ENCODE measurements at regions not wholly inside any gene's neighbourhood (a gene's known extent, or its start where the extent isn't known, plus 50 kb on each side); places are given as distances from the start of the nearest gene placed in this dataset.
"Not testable (repeated sequence)": the region's sequence is repeated elsewhere in the genome, so short reads cannot be mapped to it uniquely, and the experiment has no call there.

DNA sequence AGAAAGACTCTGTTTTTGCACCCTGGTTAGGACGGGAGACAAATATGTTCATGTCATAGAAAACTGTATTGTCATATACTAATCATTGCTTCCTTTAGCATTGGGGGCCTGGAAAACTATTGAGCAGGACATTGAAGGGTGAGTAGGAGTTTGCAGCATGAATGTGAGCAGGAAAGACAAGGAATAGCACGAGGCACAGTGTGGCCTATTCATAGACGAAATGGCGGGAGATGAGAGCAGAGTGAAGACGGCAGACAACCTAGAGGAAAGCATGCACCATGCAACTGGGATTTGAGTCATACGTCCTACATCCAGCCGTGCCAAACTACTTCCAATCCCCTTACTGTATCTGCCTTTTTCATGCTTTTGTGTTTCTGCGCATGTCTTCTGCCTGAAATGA, 508.1 kb downstream of the NTRK3 start:
- no peak overlapping the region for H3K4me3 ChIP-seq (ENCODE audit: low read length)
- H3K27me3 ChIP-seq (replicated peaks; ENCODE audit: control insufficient read depth, insufficient read depth, low read length), result peaks cover 5% of the 10 kb centered on the region
- no peak for DNase-seq (ENCODE audit: low read depth)
- H3K36me3 ChIP-seq (ENCODE audit: control insufficient read depth, insufficient read depth, low read length, severe bottlenecking), result no peaks in the 10 kb centered on the region
- H3K4me1 ChIP-seq (ENCODE audit: control insufficient read depth, insufficient read depth, low read length), result peaks cover 13% of the 10 kb centered on the region
- H3K9ac ChIP-seq (ENCODE audit: low read length), result no peak overlapping the region
- no peaks in the 10 kb centered on the region for H3K9me3 ChIP-seq (ENCODE audit: control insufficient read depth, low read length)

DNA sequence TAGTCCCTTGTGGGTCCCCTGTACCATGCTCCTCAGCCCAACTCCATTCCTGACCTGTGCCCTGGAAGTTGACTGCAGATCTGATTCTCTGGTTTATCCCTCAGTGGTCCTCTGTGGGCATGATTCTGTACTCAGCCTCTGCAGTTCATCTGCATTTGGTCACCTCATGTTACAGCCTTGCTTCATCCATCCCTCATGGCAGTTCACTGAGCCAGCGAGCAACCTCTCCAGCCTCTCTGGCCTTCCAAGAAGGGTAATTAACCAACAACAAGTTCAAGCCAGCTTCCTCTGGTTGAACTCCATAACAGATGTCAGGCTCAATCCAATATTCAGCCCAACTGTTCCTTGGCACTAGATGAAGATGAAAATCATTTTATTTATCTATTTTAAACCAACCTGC, 509.5 kb downstream of the NTRK3 start:
- Histone ChIP-seq H3K9ac (ENCODE audit: low read length) (no peak overlapping the region), H3K9me3 (ENCODE audit: control insufficient read depth, low read length) (no peaks in the 10 kb centered on the region), H3K4me1 (ENCODE audit: control insufficient read depth, insufficient read depth, low read length) (peaks cover 8% of the 10 kb centered on the region), H3K4me3 (ENCODE audit: low read length) (no peak overlapping the region), H3K27me3 (replicated peaks; ENCODE audit: control insufficient read depth, insufficient read depth, low read length) (peaks cover 5% of the 10 kb centered on the region), H3K36me3 (ENCODE audit: control insufficient read depth, insufficient read depth, low read length, severe bottlenecking) (no peaks in the 10 kb centered on the region)
- DNase-seq (ENCODE audit: low read depth), result no peak

DNA sequence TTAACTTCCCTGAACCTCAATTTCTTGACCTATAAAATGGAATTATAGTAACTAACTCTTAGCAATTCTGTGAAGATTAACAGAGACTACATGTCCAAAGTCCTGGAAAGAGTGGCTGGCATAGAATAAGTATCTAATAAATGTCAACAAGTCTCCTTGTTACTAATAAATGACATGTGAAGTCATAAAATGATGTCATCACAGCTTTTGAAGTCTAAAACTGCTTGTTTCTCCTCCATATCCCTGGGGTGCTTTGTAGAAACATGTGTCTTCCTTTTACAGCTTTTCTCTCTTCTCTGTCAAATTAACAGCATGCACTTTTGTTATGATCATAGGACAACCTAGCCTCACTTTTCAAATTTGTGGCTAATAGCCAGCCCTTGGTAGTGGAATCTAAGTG, 510.2 kb downstream of the NTRK3 start:
- no peak overlapping the region for H3K4me3 ChIP-seq (ENCODE audit: low read length)
- H3K36me3 ChIP-seq (ENCODE audit: control insufficient read depth, insufficient read depth, low read length, severe bottlenecking), result no peaks in the 10 kb centered on the region
- H3K4me1 ChIP-seq (ENCODE audit: control insufficient read depth, insufficient read depth, low read length), result peaks cover 8% of the 10 kb centered on the region

DNA sequence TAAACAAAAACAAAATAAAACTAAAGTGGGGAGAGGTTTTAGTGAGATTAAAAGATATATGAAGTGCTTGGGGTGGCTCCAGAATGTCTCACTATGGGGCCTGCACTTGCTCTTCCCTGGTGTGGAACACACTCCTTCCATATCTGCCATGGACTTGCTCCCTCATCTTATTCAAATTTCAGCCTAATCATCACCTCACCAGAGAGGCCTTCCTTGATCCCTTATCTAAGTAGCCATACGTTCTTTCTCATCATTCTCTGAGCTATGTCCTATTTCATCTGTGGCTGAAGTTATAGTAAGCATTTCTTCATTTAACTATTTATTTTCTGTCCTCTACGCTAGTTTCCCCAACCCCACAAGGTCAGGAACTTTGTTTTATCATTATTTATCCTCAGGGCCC, 511.7 kb downstream of the NTRK3 start:
- no peak for DNase-seq (ENCODE audit: low read depth)
- Histone ChIP-seq H3K27me3 (replicated peaks; ENCODE audit: control insufficient read depth, insufficient read depth, low read length) (peaks cover 5% of the 10 kb centered on the region), H3K9me3 (ENCODE audit: control insufficient read depth, low read length) (no peaks in the 10 kb centered on the region), H3K4me1 (ENCODE audit: control insufficient read depth, insufficient read depth, low read length) (peaks cover 8% of the 10 kb centered on the region), H3K4me3 (ENCODE audit: low read length) (no peak overlapping the region), H3K36me3 (ENCODE audit: control insufficient read depth, insufficient read depth, low read length, severe bottlenecking) (no peaks in the 10 kb centered on the region), H3K9ac (ENCODE audit: low read length) (no peak overlapping the region)

More for the DNA sequence above, 510.2 kb downstream of the NTRK3 start:
- no peak for DNase-seq (ENCODE audit: low read depth)
- Histone ChIP-seq H3K9ac (ENCODE audit: low read length) (no peak overlapping the region), H3K9me3 (ENCODE audit: control insufficient read depth, low read length) (no peaks in the 10 kb centered on the region), H3K27me3 (replicated peaks; ENCODE audit: control insufficient read depth, insufficient read depth, low read length) (peaks cover 5% of the 10 kb centered on the region)

DNA sequence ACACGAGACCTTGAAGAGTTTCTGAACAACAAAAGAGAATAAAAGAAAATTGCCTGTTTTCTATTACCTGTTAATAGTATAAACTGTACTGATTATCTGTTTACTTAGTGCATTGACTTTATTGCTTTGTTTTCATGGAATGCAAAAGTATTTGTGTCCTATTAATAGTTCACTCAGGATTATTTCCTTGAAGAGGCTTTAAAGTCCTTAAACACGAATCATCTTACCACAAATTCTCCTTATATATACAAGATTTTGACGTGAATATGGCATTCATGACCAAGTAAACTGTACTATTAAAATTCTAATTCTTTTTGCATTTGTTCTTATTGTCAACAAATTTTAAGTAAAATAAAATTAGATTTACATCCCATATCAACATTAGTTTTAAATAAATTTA, 513.0 kb downstream of the NTRK3 start:
- no peak overlapping the region for H3K9ac ChIP-seq (ENCODE audit: low read length)
- H3K36me3 ChIP-seq (ENCODE audit: control insufficient read depth, insufficient read depth, low read length, severe bottlenecking), result no peaks in the 10 kb centered on the region
- DNase-seq (ENCODE audit: low read depth), result peak; percentile 40

DNA sequence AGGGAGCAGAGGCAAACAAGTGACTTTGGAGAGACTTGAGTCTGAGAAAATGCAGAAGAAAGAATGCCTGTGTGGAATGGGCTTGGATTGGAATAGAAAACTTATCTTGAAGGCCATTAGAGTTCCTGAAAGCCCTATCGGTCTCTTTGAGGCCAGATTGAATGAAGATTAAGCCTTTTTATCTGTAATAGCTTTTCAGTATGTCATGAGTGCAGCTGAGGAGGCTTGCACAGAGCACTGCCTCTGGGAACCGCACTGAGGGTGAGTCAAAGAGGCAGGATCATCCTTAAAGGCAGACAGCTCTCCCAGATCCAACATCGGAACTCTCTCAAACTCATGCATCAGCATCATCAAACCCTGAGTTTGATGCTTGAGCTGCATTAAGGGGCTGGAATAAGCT, 515.2 kb downstream of the NTRK3 start:
- DNase-seq (ENCODE audit: low read depth), result no peak
- Histone ChIP-seq H3K36me3 (ENCODE audit: control insufficient read depth, insufficient read depth, low read length, severe bottlenecking) (no peaks in the 10 kb centered on the region), H3K9ac (ENCODE audit: low read length) (no peak overlapping the region), H3K4me3 (ENCODE audit: low read length) (no peak overlapping the region), H3K27me3 (replicated peaks; ENCODE audit: control insufficient read depth, insufficient read depth, low read length) (peaks cover 18% of the 10 kb centered on the region), H3K9me3 (ENCODE audit: control insufficient read depth, low read length) (no peaks in the 10 kb centered on the region), H3K4me1 (ENCODE audit: control insufficient read depth, insufficient read depth, low read length) (peaks cover 8% of the 10 kb centered on the region)

More for the DNA sequence above, 513.0 kb downstream of the NTRK3 start:
- H3K4me1 ChIP-seq (ENCODE audit: control insufficient read depth, insufficient read depth, low read length), result peaks cover 8% of the 10 kb centered on the region
- peaks cover 12% of the 10 kb centered on the region for H3K27me3 ChIP-seq (replicated peaks; ENCODE audit: control insufficient read depth, insufficient read depth, low read length)
- no peaks in the 10 kb centered on the region for H3K9me3 ChIP-seq (ENCODE audit: control insufficient read depth, low read length)
- no peak overlapping the region for H3K4me3 ChIP-seq (ENCODE audit: low read length)

DNA sequence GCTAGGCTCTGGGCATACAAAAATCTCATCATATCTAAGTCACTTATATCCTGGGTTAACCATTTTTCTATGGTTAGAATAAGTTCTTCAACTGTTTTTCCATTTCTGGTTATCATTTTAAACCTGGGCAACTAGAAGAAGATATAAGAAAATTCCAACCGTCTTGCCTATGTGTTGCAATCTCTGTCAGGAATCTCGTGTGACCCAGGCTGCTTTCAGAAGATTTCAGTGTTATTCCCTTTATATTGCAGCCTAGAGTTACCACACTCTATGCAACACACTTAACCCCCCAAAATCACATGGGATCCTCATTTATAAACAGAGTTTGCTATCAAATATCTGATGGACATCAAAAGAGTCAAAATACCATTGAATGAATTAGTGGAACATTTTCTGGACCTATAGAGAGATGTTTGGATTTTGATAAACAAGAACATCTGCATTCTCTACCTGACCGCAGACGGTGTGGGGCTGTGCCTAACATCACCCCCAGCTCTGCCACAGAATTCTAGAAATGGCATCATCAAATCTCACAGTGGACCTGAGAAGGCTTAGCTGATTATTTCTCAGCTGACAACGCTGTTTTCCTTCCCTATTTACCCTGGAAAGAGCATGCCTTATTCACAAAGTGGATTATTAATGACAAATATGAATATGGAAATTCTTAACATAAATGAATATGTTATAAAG, 515.7 kb downstream of the NTRK3 start:
- H3K4me1 ChIP-seq (ENCODE audit: control insufficient read depth, insufficient read depth, low read length), result peaks cover 8% of the 10 kb centered on the region
- no peaks in the 10 kb centered on the region for H3K9me3 ChIP-seq (ENCODE audit: control insufficient read depth, low read length)
- H3K36me3 ChIP-seq (ENCODE audit: control insufficient read depth, insufficient read depth, low read length, severe bottlenecking), result no peaks in the 10 kb centered on the region
- peaks cover 13% of the 10 kb centered on the region for H3K27me3 ChIP-seq (replicated peaks; ENCODE audit: control insufficient read depth, insufficient read depth, low read length)
- no peak overlapping the region for H3K4me3 ChIP-seq (ENCODE audit: low read length)
- no peak overlapping the region for H3K9ac ChIP-seq (ENCODE audit: low read length)
- no peak for DNase-seq (ENCODE audit: low read depth)

GRCh38 chr15:87739866-87740265, 516.7 kb downstream of the NTRK3 start:
- H3K36me3 ChIP-seq (ENCODE audit: control insufficient read depth, insufficient read depth, low read length, severe bottlenecking), result no peaks in the 10 kb centered on the region
- H3K9me3 ChIP-seq (ENCODE audit: control insufficient read depth, low read length), result no peaks in the 10 kb centered on the region
- no peak overlapping the region for H3K9ac ChIP-seq (ENCODE audit: low read length)
- H3K4me1 ChIP-seq (ENCODE audit: control insufficient read depth, insufficient read depth, low read length), result peaks cover 8% of the 10 kb centered on the region
- no peak overlapping the region for H3K4me3 ChIP-seq (ENCODE audit: low read length)
- DNase-seq (ENCODE audit: low read depth), result no peak
- H3K27me3 ChIP-seq (replicated peaks; ENCODE audit: control insufficient read depth, insufficient read depth, low read length), result peaks cover 16% of the 10 kb centered on the region

GRCh38 chr15:87739081-87739480, 517.5 kb downstream of the NTRK3 start:
- Histone ChIP-seq H3K36me3 (ENCODE audit: control insufficient read depth, insufficient read depth, low read length, severe bottlenecking) (no peaks in the 10 kb centered on the region), H3K4me1 (ENCODE audit: control insufficient read depth, insufficient read depth, low read length) (peaks cover 8% of the 10 kb centered on the region), H3K27me3 (replicated peaks; ENCODE audit: control insufficient read depth, insufficient read depth, low read length) (peaks cover 21% of the 10 kb centered on the region), H3K9me3 (ENCODE audit: control insufficient read depth, low read length) (no peaks in the 10 kb centered on the region), H3K9ac (ENCODE audit: low read length) (no peak overlapping the region), H3K4me3 (ENCODE audit: low read length) (no peak overlapping the region)
- DNase-seq (ENCODE audit: low read depth), result no peak

DNA sequence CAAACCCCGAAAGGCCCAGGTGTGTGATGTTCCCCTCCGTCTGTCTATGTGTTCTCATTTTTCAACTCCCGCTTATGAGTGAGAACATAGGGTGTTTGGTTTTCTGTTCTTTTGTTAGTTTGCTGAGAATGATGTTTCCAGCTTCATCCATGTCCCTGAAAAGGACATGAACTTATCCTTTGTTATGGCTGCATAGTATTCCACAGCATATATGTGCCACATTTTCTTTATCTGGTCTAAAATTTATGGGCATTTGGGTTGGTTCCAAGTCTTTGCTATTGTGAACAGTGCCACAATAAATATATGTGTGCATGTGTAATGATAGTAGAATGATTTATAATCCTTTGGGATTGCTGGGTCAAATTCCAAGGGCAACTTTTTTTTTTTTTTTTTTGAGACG, 519.1 kb downstream of the NTRK3 start:
- H3K4me3 ChIP-seq (ENCODE audit: low read length); H3K36me3 ChIP-seq (ENCODE audit: control insufficient read depth, insufficient read depth, low read length, severe bottlenecking); DNase-seq (ENCODE audit: low read depth); H3K9me3 ChIP-seq (ENCODE audit: control insufficient read depth, low read length); H3K4me1 ChIP-seq (ENCODE audit: control insufficient read depth, insufficient read depth, low read length); H3K9ac ChIP-seq (ENCODE audit: low read length): not testable (repeated sequence)
- peaks cover 27% of the 10 kb centered on the region for H3K27me3 ChIP-seq (replicated peaks; ENCODE audit: control insufficient read depth, insufficient read depth, low read length)

GRCh38 chr15:87736891-87737389, 519.6 kb downstream of the NTRK3 start:
- H3K36me3 ChIP-seq (ENCODE audit: control insufficient read depth, insufficient read depth, low read length, severe bottlenecking), result no peaks in the 10 kb centered on the region
- DNase-seq (ENCODE audit: low read depth), result no peak
- H3K4me3 ChIP-seq (ENCODE audit: low read length), result no peak overlapping the region
- H3K27me3 ChIP-seq (replicated peaks; ENCODE audit: control insufficient read depth, insufficient read depth, low read length), result peaks cover 27% of the 10 kb centered on the region
- H3K9ac ChIP-seq (ENCODE audit: low read length), result no peak overlapping the region
- no peaks in the 10 kb centered on the region for H3K4me1 ChIP-seq (ENCODE audit: control insufficient read depth, insufficient read depth, low read length)
- no peaks in the 10 kb centered on the region for H3K9me3 ChIP-seq (ENCODE audit: control insufficient read depth, low read length)

- no peak overlapping the region for H3K9ac ChIP-seq (ENCODE audit: low read length)
- no peaks in the 10 kb centered on the region for H3K36me3 ChIP-seq (ENCODE audit: control insufficient read depth, insufficient read depth, low read length, severe bottlenecking)
- peaks cover 27% of the 10 kb centered on the region for H3K27me3 ChIP-seq (replicated peaks; ENCODE audit: control insufficient read depth, insufficient read depth, low read length)
- no peaks in the 10 kb centered on the region for H3K4me1 ChIP-seq (ENCODE audit: control insufficient read depth, insufficient read depth, low read length)
- no peaks in the 10 kb centered on the region for H3K9me3 ChIP-seq (ENCODE audit: control insufficient read depth, low read length)
- peak; percentile 28 for DNase-seq (ENCODE audit: low read depth)
- H3K4me3 ChIP-seq (ENCODE audit: low read length), result no peak overlapping the region
Measured at GRCh38 chr15:87736401-87736800, 520.1 kb downstream of the NTRK3 start.

All from adipocyte (in vitro differentiated cells).